Adrenal gland (tissue), 9 donors: ENCODE measurements at regions not wholly inside any gene's neighbourhood (a gene's known extent, or its start where the extent isn't known, plus 50 kb on each side); places are given as distances from the start of the nearest gene placed in this dataset.

Experiments used
- DNase-seq, 7 donors: peaks; one replicate each; pipeline ENCODE4 v3.0.0-alpha.2; 2019 to 2020
- H3K27ac ChIP-seq, 5 donors: fragments of 200-600 bp; sonication (generic) in 4 of 5; 1 replicate in 3 of 5; 2 replicates in 2 of 5; pipeline versions ENCODE4 v1.5.1 to v1.8.0; 2016 to 2020; ENCODE audit warnings: mild to moderate bottlenecking in 1 of 5
- H3K27me3 ChIP-seq: fragments of 200-600 bp; 2 replicates; pipeline ENCODE4 v1.8.0; 2021
- H3K36me3 ChIP-seq, 2 donors: fragments of 200-600 bp; replicated peaks in 1 of 2; 1 replicate in 1 of 2; 2 replicates in 1 of 2; pipeline versions ENCODE4 v1.5.1 to v1.8.0; 2018 to 2022
- H3K4me1 ChIP-seq, 2 donors: fragments of 200-600 bp; replicated peaks in 1 of 2; 1 replicate in 1 of 2; 2 replicates in 1 of 2; pipeline versions ENCODE4 v1.5.1 to v1.8.0; 2018 to 2021
- H3K4me3 ChIP-seq, 4 donors: fragments of 200-600 bp; sonication (generic) in 3 of 4; one replicate each; pipeline ENCODE4 v1.5.1; 2016 to 2018
- H3K9me3 ChIP-seq, 3 donors: fragments of 200-600 bp; sonication (generic) in 1 of 3; replicated peaks in 1 of 3; 1 replicate in 2 of 3; 2 replicates in 1 of 3; pipeline versions ENCODE4 v1.5.1 to v1.8.0; 2016 to 2021
- CTCF ChIP-seq, 6 experiments: fragments of 450-650 bp in 4 of 6; fragments of 200-600 bp in 2 of 6; sonication (generic) in 1 of 6; IDR thresholded peaks; 1 replicate in 5 of 6; 2 replicates in 1 of 6; pipeline versions ENCODE4 v1.5.1 to v1.8.0; 2016 to 2021; ENCODE audit warnings: antibody characterized with exemption in 6 of 6, mild to moderate bottlenecking in 2 of 6, moderate library complexity in 1 of 6
- POLR2A ChIP-seq, 2 donors: fragments of 450-650 bp; IDR thresholded peaks; one replicate each; pipeline ENCODE4 v1.6.1; 2017; ENCODE audit warnings: antibody characterized with exemption in 2 of 2, mild to moderate bottlenecking in 2 of 2, moderate library complexity in 1 of 2
- WGBS, 4 donors: extraction: QIAGEN DNeasy Blood & Tissue Kit in 2 of 4; methylation state at CpG; one replicate each; pipeline versions ENCODE4 v1.1.5 to v1.1.7; 2013 to 2017; 5-methylcytosine and 5-hydroxymethylcytosine counted together
- intact Hi-C, 2 donors: fragments of 100-400 bp; cut with DNase I; formaldehyde crosslinking; loops; one replicate each; pipeline versions ENCODE4 v1.14.1 to v1.15.0; 2022 to 2023
- donor health status: healthy with polysubstance abuse.
- donor health status: Bipolar disorder and iron deficiency.
- donor health status: DM: yes; HTN: yes; CAD: no.
- donor health status: DM: no; HTN: no; CAD: no.
- donor health status: DM: no; HTN: no; CAD: no.

DNA sequence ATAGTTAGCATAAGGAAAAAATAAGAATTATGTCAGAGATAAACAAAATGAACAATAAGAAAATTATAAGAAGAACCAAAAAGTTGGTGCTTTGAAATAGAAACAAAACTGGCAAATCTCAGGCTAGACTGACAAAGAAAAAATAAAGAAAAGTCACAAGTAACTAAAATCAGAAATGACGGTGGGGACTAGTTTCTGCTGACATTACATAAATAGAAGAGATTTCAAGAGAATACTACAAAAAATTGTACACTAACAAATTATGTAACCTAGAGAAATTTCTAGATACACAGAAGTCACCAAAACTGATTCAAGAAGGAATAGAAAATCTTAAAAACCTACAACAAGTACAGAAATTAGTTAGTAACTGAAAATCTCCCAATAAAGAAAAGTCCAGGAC, 355.6 kb upstream of the SGCG start:
- DNase-seq: no peak
- H3K27me3 ChIP-seq: peaks cover under 1% of the 10 kb centered on the region
- WGBS, 4 donors: 84 to 90% (median 87%) methylated on average over 1 of the region's 1 CpG
- H3K36me3 ChIP-seq: no peaks in the 10 kb centered on the region
- no peaks in the 10 kb centered on the region for H3K4me1 ChIP-seq
- H3K4me3 ChIP-seq: no peak overlapping the region
- intact Hi-C loops: no loop called here
- H3K9me3 ChIP-seq: no peaks in the 10 kb centered on the region
- TF ChIP-seq CTCF (IDR thresholded peaks at IDR 0.05) (no peak), POLR2A (IDR thresholded peaks at IDR 0.05) (no peak)
- no peak overlapping the region for H3K27ac ChIP-seq

DNA sequence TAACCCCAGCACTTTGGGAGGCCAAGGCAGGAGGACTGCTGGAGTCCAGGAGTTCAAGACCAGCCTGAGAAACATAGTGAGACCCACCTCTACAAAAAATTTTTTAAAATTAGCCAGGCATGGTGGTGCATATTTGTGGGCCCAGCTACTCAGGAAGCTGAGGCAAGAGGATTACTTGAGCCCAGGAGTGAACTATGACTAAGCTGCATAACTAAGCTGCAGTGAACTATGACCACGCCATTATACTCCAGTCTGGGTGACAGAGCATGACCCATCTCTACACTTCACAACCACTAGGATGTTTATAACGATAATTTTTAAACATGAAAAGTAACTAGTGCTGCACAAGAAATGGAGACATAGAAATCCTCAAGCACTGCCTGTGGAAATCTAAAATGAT, 352.7 kb upstream of the SGCG start:
- Histone ChIP-seq H3K36me3 (no peaks in the 10 kb centered on the region), H3K4me1 (no peaks in the 10 kb centered on the region), H3K9me3 (no peaks in the 10 kb centered on the region), H3K27ac (no peak overlapping the region), H3K27me3 (no peaks in the 10 kb centered on the region), H3K4me3 (no peak overlapping the region)
- TF ChIP-seq CTCF (IDR thresholded peaks at IDR 0.05) (no peak), POLR2A (IDR thresholded peaks at IDR 0.05) (no peak)
- no peak for DNase-seq
- intact Hi-C loops: no loop called here
- whole genome bisulfite sequencing, 4 donors: 72 to 88% (median 82%) methylated on average over 2 of the region's 2 CpGs

- Histone ChIP-seq H3K4me1 (no peaks in the 10 kb centered on the region), H3K4me3 (no peak overlapping the region), H3K9me3 (no peaks in the 10 kb centered on the region), H3K27me3 (no peaks in the 10 kb centered on the region), H3K27ac (no peak overlapping the region), H3K36me3 (no peaks in the 10 kb centered on the region)
- TF ChIP-seq CTCF (IDR thresholded peaks at IDR 0.05): no peak
- no peak for TF ChIP-seq POLR2A (IDR thresholded peaks at IDR 0.05)
- no peak for DNase-seq
- WGBS, 4 donors: 80 to 89% (median 83%) methylated on average over 2 of the region's 2 CpGs
- intact Hi-C loops: no loop called here
Observed at GRCh38 chr13:22836475-22836874, 344.3 kb upstream of the SGCG start.

DNA sequence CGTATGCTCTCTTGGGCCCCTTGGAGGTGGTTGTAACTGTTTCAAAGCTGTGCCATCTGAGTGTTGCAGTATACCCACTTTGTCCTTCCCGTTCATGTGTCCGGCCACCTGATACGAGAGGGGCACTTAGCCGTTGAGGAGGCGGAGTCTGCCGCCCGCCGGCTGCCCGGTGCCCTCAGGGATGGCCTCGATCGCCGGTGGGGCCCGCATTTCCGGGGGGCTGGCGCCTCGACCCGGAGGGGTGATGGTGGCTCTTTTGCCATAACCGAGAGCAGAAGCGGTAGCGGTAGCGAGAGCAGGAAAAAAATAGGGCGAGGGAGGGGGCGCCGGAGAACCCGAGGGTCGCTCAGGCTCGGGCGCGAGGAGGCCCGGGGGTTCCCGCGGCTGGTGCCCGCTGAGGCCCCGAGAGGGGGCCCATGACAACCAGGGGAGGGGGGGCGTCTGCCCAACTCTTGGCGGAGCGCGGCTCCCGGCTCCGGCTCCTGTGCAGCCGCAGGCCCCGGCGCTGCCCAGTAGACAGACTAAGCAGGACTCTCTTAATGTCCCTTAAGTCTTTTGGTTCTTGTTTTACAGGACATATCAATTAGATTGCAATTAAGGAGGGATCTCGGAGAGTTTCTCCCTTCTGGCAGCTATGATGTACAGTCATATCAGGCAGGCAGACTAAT, 342.7 kb upstream of the SGCG start:
- H3K27me3 ChIP-seq: no peaks in the 10 kb centered on the region
- H3K9me3 ChIP-seq: no peaks in the 10 kb centered on the region
- no peaks in the 10 kb centered on the region for H3K36me3 ChIP-seq
- TF ChIP-seq CTCF (IDR thresholded peaks at IDR 0.05): no peak
- no peak for TF ChIP-seq POLR2A (IDR thresholded peaks at IDR 0.05)
- peak in 1 of 7 donors; percentile 18 for DNase-seq
- no peak overlapping the region for H3K27ac ChIP-seq
- intact Hi-C loops: no loop called here
- 13 to 23% (median 17%) methylated on average over 4 to 45 of the region's 45 CpGs for WGBS, 4 donors
- no peaks in the 10 kb centered on the region for H3K4me1 ChIP-seq
- peak overlapping the region in 2 of 4 donors; percentile 3 to 50 for H3K4me3 ChIP-seq
